Left lung (tissue), 4 donors: ENCODE measurements at regions not wholly inside any gene's neighbourhood (a gene's known extent, or its start where the extent isn't known, plus 50 kb on each side); places are given as distances from the start of the nearest gene placed in this dataset.

Experiments
- ATAC-seq: fragments of 200-7000 bp; cut with Tn5 transposase; one replicate; pipeline ENCODE4 v1.9.1; 2020; ENCODE audit warnings: moderate library complexity
- DNase-seq, 4 donors: peaks; one replicate each; pipeline ENCODE4 v3.0.0-alpha.2; 2013 to 2020
- H3K27ac ChIP-seq, 2 donors: fragments of 200-600 bp; sonication (generic) in 1 of 2; one replicate each; pipeline versions ENCODE4 v1.5.0 to v1.8.0; 2020 to 2021
- H3K27me3 ChIP-seq, 2 donors: fragments of 200-600 bp; sonication (generic) in 1 of 2; one replicate each; pipeline versions ENCODE4 v1.5.0 to v1.8.0; 2020 to 2021
- H3K36me3 ChIP-seq, 2 donors: fragments of 200-600 bp; sonication (generic) in 1 of 2; one replicate each; pipeline versions ENCODE4 v1.5.0 to v1.8.0; 2020 to 2021
- H3K4me1 ChIP-seq, 2 donors: fragments of 200-600 bp; one replicate each; pipeline ENCODE4 v1.8.0; 2021
- H3K4me3 ChIP-seq, 2 donors: fragments of 200-600 bp; sonication (generic) in 1 of 2; one replicate each; pipeline versions ENCODE4 v1.5.0 to v1.8.0; 2020 to 2021; ENCODE audit warnings: mild to moderate bottlenecking in 1 of 2
- H3K9me3 ChIP-seq, 2 donors: fragments of 200-600 bp; sonication (generic) in 1 of 2; one replicate each; pipeline versions ENCODE4 v1.5.0 to v1.8.0; 2020 to 2021
- intact Hi-C, 2 donors: fragments of 100-400 bp; cut with DNase I; formaldehyde crosslinking; loops; one replicate each; pipeline versions ENCODE4 v1.11.2 to v1.14.2; 2022
- TF ChIP-seq, protein P1 (sequence below), 2 donors: fragments of 200-600 bp; sonication (generic) in 1 of 2; IDR thresholded peaks; one replicate each; pipeline versions ENCODE4 v1.5.0 to v1.8.0; 2021; ENCODE audit warnings: antibody characterized with exemption in 2 of 2
- donor health status: DM: no; HTN: yes; CAD: no.
- donor health status: DM: no; HTN: no; CAD: no.

- intact Hi-C loops = no loop called here
These were observed 765.5 kb upstream of the EEF2KMT start for GRCh38 chr16:5863071-5863606.

GRCh38 chr16:5862103-5862840 is 764.7 kb upstream of the EEF2KMT start:
- Histone ChIP-seq H3K36me3 (no peaks in the 10 kb centered on the region), H3K4me3 (no peak overlapping the region), H3K4me1 (no peaks in the 10 kb centered on the region), H3K9me3 (no peaks in the 10 kb centered on the region), H3K27me3 (no peaks in the 10 kb centered on the region), H3K27ac (no peak overlapping the region)
- intact Hi-C loops = no loop called here
- TF ChIP-seq, protein P1, sequence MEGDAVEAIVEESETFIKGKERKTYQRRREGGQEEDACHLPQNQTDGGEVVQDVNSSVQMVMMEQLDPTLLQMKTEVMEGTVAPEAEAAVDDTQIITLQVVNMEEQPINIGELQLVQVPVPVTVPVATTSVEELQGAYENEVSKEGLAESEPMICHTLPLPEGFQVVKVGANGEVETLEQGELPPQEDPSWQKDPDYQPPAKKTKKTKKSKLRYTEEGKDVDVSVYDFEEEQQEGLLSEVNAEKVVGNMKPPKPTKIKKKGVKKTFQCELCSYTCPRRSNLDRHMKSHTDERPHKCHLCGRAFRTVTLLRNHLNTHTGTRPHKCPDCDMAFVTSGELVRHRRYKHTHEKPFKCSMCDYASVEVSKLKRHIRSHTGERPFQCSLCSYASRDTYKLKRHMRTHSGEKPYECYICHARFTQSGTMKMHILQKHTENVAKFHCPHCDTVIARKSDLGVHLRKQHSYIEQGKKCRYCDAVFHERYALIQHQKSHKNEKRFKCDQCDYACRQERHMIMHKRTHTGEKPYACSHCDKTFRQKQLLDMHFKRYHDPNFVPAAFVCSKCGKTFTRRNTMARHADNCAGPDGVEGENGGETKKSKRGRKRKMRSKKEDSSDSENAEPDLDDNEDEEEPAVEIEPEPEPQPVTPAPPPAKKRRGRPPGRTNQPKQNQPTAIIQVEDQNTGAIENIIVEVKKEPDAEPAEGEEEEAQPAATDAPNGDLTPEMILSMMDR (IDR thresholded peaks at IDR 0.05) = no peak
- ATAC-seq (no peak), DNase-seq (no peak)

More at GRCh38 chr16:5863071-5863606, 765.5 kb upstream of the EEF2KMT start:
- Histone ChIP-seq H3K4me1 (no peaks in the 10 kb centered on the region), H3K36me3 (no peaks in the 10 kb centered on the region), H3K4me3 (no peak overlapping the region), H3K27me3 (no peaks in the 10 kb centered on the region), H3K9me3 (no peaks in the 10 kb centered on the region), H3K27ac (no peak overlapping the region)
- TF ChIP-seq, protein P1 (IDR thresholded peaks at IDR 0.05) = no peak
- DNase-seq (no peak), ATAC-seq (no peak)

GRCh38 chr16:5861241-5861640 is 763.6 kb upstream of the EEF2KMT start:
- intact Hi-C loops = no loop called here
- no peaks in the 10 kb centered on the region for H3K9me3 ChIP-seq
- no peak for DNase-seq
- H3K36me3 ChIP-seq = no peaks in the 10 kb centered on the region
- no peak overlapping the region for H3K27ac ChIP-seq
- no peak for ATAC-seq
- H3K4me3 ChIP-seq = no peak overlapping the region
- no peaks in the 10 kb centered on the region for H3K27me3 ChIP-seq
- TF ChIP-seq, protein P1 (IDR thresholded peaks at IDR 0.05) = no peak
- no peaks in the 10 kb centered on the region for H3K4me1 ChIP-seq

GRCh38 chr16:5858180-5858579 is 760.6 kb upstream of the EEF2KMT start:
- Histone ChIP-seq H3K36me3 (no peaks in the 10 kb centered on the region), H3K9me3 (no peaks in the 10 kb centered on the region), H3K4me3 (no peak overlapping the region), H3K27me3 (no peaks in the 10 kb centered on the region), H3K27ac (no peak overlapping the region), H3K4me1 (no peaks in the 10 kb centered on the region)
- ATAC-seq = no peak
- no peak for DNase-seq
- TF ChIP-seq, protein P1 (IDR thresholded peaks at IDR 0.05) = no peak
- intact Hi-C loops = no loop called here

GRCh38 chr16:5854027-5854426 is 756.4 kb upstream of the EEF2KMT start:
- intact Hi-C loops = no loop called here
- DNase-seq (no peak), ATAC-seq (no peak)
- Histone ChIP-seq H3K4me3 (no peak overlapping the region), H3K27me3 (no peaks in the 10 kb centered on the region), H3K9me3 (no peaks in the 10 kb centered on the region), H3K27ac (no peak overlapping the region), H3K4me1 (no peaks in the 10 kb centered on the region), H3K36me3 (no peaks in the 10 kb centered on the region)
- TF ChIP-seq, protein P1 (IDR thresholded peaks at IDR 0.05) = no peak
